Stomach (tissue), 8 donors: ENCODE measurements at regions not wholly inside any gene's neighbourhood (a gene's known extent, or its start where the extent isn't known, plus 50 kb on each side); places are given as distances from the start of the nearest gene placed in this dataset.

Source experiments
- DNase-seq, 2 donors: peaks; one replicate each; pipeline versions ENCODE4 v3.0.0 to v3.0.0-alpha.2; 2013 to 2019
- H3K27ac ChIP-seq, 5 donors: fragments of 200-600 bp in 4 of 5; sonication (generic) in 4 of 5; one replicate each; pipeline ENCODE4 v1.5.1; 2013 to 2019; ENCODE audit warnings: mild to moderate bottlenecking in 1 of 5, moderate library complexity in 1 of 5
- H3K27me3 ChIP-seq, 3 donors: fragments of 200-600 bp; sonication (generic); one replicate each; pipeline ENCODE4 v1.5.1; 2017 to 2019; ENCODE audit warnings: mixed run types in 1 of 3
- H3K36me3 ChIP-seq, 4 donors: fragments of 200-600 bp; sonication (generic); 1 replicate in 3 of 4; 2 replicates in 1 of 4; pipeline ENCODE4 v1.5.1; 2016 to 2019
- H3K4me1 ChIP-seq, 4 donors: fragments of 200-600 bp; sonication (generic); one replicate each; pipeline ENCODE4 v1.5.1; 2016 to 2019
- H3K4me3 ChIP-seq, 4 donors: fragments of 200-600 bp; sonication (generic) in 3 of 4; one replicate each; pipeline ENCODE4 v1.5.1; 2016 to 2019; ENCODE audit warnings: mild to moderate bottlenecking in 1 of 4
- H3K9me3 ChIP-seq, 4 donors: fragments of 200-600 bp; sonication (generic); one replicate each; pipeline ENCODE4 v1.5.1; 2016 to 2019
- CTCF ChIP-seq, 7 experiments: fragments of 450-650 bp in 4 of 7; fragments of 200-600 bp in 3 of 7; sonication (generic) in 3 of 7; IDR thresholded peaks; one replicate each; pipeline ENCODE4 v1.5.1; 2016 to 2019; ENCODE audit warnings: antibody characterized with exemption in 7 of 7, control low read depth in 2 of 7, mild to moderate bottlenecking in 1 of 7
- EP300 ChIP-seq: sonication (generic); formaldehyde crosslinking; IDR thresholded peaks from one replicate; pipeline ENCODE4 v1.6.1; 2017; ENCODE audit warnings: antibody characterized with exemption
- POLR2A ChIP-seq, 4 donors: fragments of 450-650 bp; IDR thresholded peaks; one replicate each; pipeline ENCODE4 v1.6.1; 2016; ENCODE audit warnings: antibody characterized with exemption in 4 of 4, control low read depth in 2 of 4, mild to moderate bottlenecking in 1 of 4, moderate library complexity in 1 of 4
- POLR2AphosphoS5 ChIP-seq, 3 donors: sonication (generic); formaldehyde crosslinking; IDR thresholded peaks; one replicate each; pipeline ENCODE4 v1.6.1; 2016; ENCODE audit warnings: antibody characterized with exemption in 3 of 3
- WGBS, 5 donors: extraction: QIAGEN DNeasy Blood & Tissue Kit in 3 of 5; methylation state at CpG; one replicate each; pipeline versions ENCODE4 v1.1.5 to v1.1.7; 2013 to 2018; 5-methylcytosine and 5-hydroxymethylcytosine counted together
- intact Hi-C: fragments of 100-400 bp; cut with DNase I; formaldehyde crosslinking; loops from one replicate; pipeline ENCODE4 v1.15.1; 2023; ENCODE audit warnings: low total_unique reads
- donor health status: healthy with polysubstance abuse.
- donor health status: Bipolar disorder and iron deficiency.
- donor health status: healthy.

GRCh38 chr1:193321242-193321840 lies 134.9 kb upstream of the B3GALT2 start:
- Histone ChIP-seq H3K4me3 (no peak overlapping the region), H3K9me3 (peaks cover 0 to 21% (median 7%) of the 10 kb centered on the region in 4 donors), H3K27me3 (no peaks in the 10 kb centered on the region), H3K36me3 (no peaks in the 10 kb centered on the region), H3K4me1 (no peaks in the 10 kb centered on the region), H3K27ac (no peak overlapping the region)
- no peak for DNase-seq
- TF ChIP-seq EP300, result no peak
- no peak for TF ChIP-seq POLR2A (IDR thresholded peaks at IDR 0.05)
- TF ChIP-seq POLR2AphosphoS5 (IDR thresholded peaks at IDR 0.05), result no peak
- no peak for TF ChIP-seq CTCF (IDR thresholded peaks at IDR 0.05)
- intact Hi-C loops, result no loop called here
- WGBS, 5 donors, result 85 to 100% (median 92%) methylated on average over 2 of the region's 2 CpGs

GRCh38 chr1:193320270-193320669 lies 133.9 kb upstream of the B3GALT2 start:
- no peak overlapping the region for H3K4me3 ChIP-seq
- H3K27ac ChIP-seq, result no peak overlapping the region
- no peaks in the 10 kb centered on the region for H3K27me3 ChIP-seq
- H3K36me3 ChIP-seq, result no peaks in the 10 kb centered on the region
- TF ChIP-seq POLR2A (IDR thresholded peaks at IDR 0.05) (no peak), CTCF (IDR thresholded peaks at IDR 0.05) (no peak), POLR2AphosphoS5 (IDR thresholded peaks at IDR 0.05) (no peak), EP300 (no peak)
- H3K4me1 ChIP-seq, result no peaks in the 10 kb centered on the region
- no peak for DNase-seq
- intact Hi-C loops, result no loop called here
- 53 to 77% (median 56%) methylated on average over 2 of the region's 2 CpGs for WGBS, 5 donors
- H3K9me3 ChIP-seq, result peaks cover 0 to 15% (median 7%) of the 10 kb centered on the region in 4 donors

GRCh38 chr1:193318347-193318746 lies 131.9 kb upstream of the B3GALT2 start:
- Histone ChIP-seq H3K36me3 (no peaks in the 10 kb centered on the region), H3K27ac (no peak overlapping the region), H3K4me1 (no peaks in the 10 kb centered on the region), H3K27me3 (no peaks in the 10 kb centered on the region), H3K4me3 (no peak overlapping the region), H3K9me3 (peaks cover 0 to 15% (median 7%) of the 10 kb centered on the region in 4 donors)
- intact Hi-C loops, result no loop called here
- no peak for DNase-seq
- TF ChIP-seq POLR2A (IDR thresholded peaks at IDR 0.05), result no peak
- TF ChIP-seq EP300, result no peak
- no peak for TF ChIP-seq CTCF (IDR thresholded peaks at IDR 0.05)
- TF ChIP-seq POLR2AphosphoS5 (IDR thresholded peaks at IDR 0.05), result no peak

GRCh38 chr1:193313354-193314140 lies 127.1 kb upstream of the B3GALT2 start:
- intact Hi-C loops, result no loop called here
- H3K9me3 ChIP-seq, result peaks cover 0 to 8% (median 3%) of the 10 kb centered on the region in 4 donors
- TF ChIP-seq CTCF (IDR thresholded peaks at IDR 0.05) (no peak), EP300 (no peak), POLR2A (IDR thresholded peaks at IDR 0.05) (no peak), POLR2AphosphoS5 (IDR thresholded peaks at IDR 0.05) (no peak)
- H3K4me3 ChIP-seq, result no peak overlapping the region
- DNase-seq, result peak in 1 of 2 donors; percentile 45
- no peaks in the 10 kb centered on the region for H3K4me1 ChIP-seq
- 69 to 79% (median 73%) methylated on average over 15 of the region's 15 CpGs for WGBS, 5 donors
- no peak overlapping the region for H3K27ac ChIP-seq
- no peaks in the 10 kb centered on the region for H3K36me3 ChIP-seq
- no peaks in the 10 kb centered on the region for H3K27me3 ChIP-seq
